HG03520 (cell line): ENCODE measurements at regions not wholly inside any gene's neighbourhood (a gene's known extent, or its start where the extent isn't known, plus 50 kb on each side); places are given as distances from the start of the nearest gene placed in this dataset.

Source experiments
- ATAC-seq: cut with Tn5 transposase; IDR thresholded peaks from one replicate; pipeline ENCODE4 v1.9.1; 2021; ENCODE audit warnings: mild to moderate bottlenecking, moderate library complexity; ENCODE audit not compliant: unreplicated experiment

- ATAC-seq: no peak
These were observed 92.5 kb downstream of the IRX2 start for GRCh38 chr5:2658881-2659470.

GRCh38 chr5:2658447-2658846 is 93.0 kb downstream of the IRX2 start:
- no peak for ATAC-seq

- no peak for ATAC-seq
These were observed 94.3 kb downstream of the IRX2 start for GRCh38 chr5:2657151-2657550.

- no peak for ATAC-seq
These were observed 95.3 kb downstream of the IRX2 start for GRCh38 chr5:2656206-2656605.

GRCh38 chr5:2653991-2654390 is 97.5 kb downstream of the IRX2 start:
- no peak for ATAC-seq

- ATAC-seq: no peak
These were observed 100.4 kb downstream of the IRX2 start for GRCh38 chr5:2651116-2651515.

- ATAC-seq: no peak
These were observed 108.7 kb downstream of the IRX2 start for GRCh38 chr5:2642684-2643345.

- ATAC-seq: no peak
These were observed 110.8 kb downstream of the IRX2 start for GRCh38 chr5:2640717-2641116.

- ATAC-seq: no peak
These were observed 112.1 kb downstream of the IRX2 start for GRCh38 chr5:2639425-2639824.

GRCh38 chr5:2634399-2635176 is 116.9 kb downstream of the IRX2 start:
- ATAC-seq: no peak

GRCh38 chr5:2633992-2634391 is 117.5 kb downstream of the IRX2 start:
- ATAC-seq: no peak

GRCh38 chr5:2631758-2632157 is 119.7 kb downstream of the IRX2 start:
- no peak for ATAC-seq

- no peak for ATAC-seq
These were observed 122.4 kb downstream of the IRX2 start for GRCh38 chr5:2629045-2629444.

GRCh38 chr5:2627867-2628266 is 123.6 kb downstream of the IRX2 start:
- no peak for ATAC-seq

- no peak for ATAC-seq
These were observed 124.9 kb downstream of the IRX2 start for GRCh38 chr5:2626572-2626971.

GRCh38 chr5:2622866-2623265 is 128.6 kb downstream of the IRX2 start:
- ATAC-seq: no peak

GRCh38 chr5:2621631-2622030 is 129.8 kb downstream of the IRX2 start:
- no peak for ATAC-seq

- no peak for ATAC-seq
These were observed 132.3 kb downstream of the IRX2 start for GRCh38 chr5:2619216-2619615.

GRCh38 chr5:2617461-2617860 is 134.0 kb downstream of the IRX2 start:
- no peak for ATAC-seq

GRCh38 chr5:2615917-2616316 is 135.6 kb downstream of the IRX2 start:
- no peak for ATAC-seq

- ATAC-seq: no peak
These were observed 136.9 kb downstream of the IRX2 start for GRCh38 chr5:2614571-2614970.

- no peak for ATAC-seq
These were observed 139.8 kb downstream of the IRX2 start for GRCh38 chr5:2611659-2612058.
